ENCODE measurements at regions not wholly inside any gene's neighbourhood (a gene's known extent, or its start where the extent isn't known, plus 50 kb on each side); places are given as distances from the start of the nearest gene placed in this dataset.
A peak's percentile ranks its signal among the peaks of the same experiment; 100 is the strongest.
"Not testable (repeated sequence)": the region's sequence is repeated elsewhere in the genome, so short reads cannot be mapped to it uniquely, and the experiment has no call there.

GRCh38 chr13:73162912-73163911 lies 104.4 kb downstream of the KLF5 start:
- H3K36me3 Mint-ChIP-seq (ENCODE audit: low read depth), result peaks cover 3% of the 10 kb centered on the region
- peaks cover 13% of the 10 kb centered on the region for H3K9me3 Mint-ChIP-seq (ENCODE audit: low read depth)
- no peak overlapping the region for H3K4me3 Mint-ChIP-seq (ENCODE audit: unreplicated experiment)
- no peaks in the 10 kb centered on the region for H3K27me3 Mint-ChIP-seq (ENCODE audit: low read depth)
- DNase-seq (ENCODE audit: low spot score), result no peak
- TF ChIP-seq CTCF (IDR thresholded peaks at IDR 0.05), result no peak
- H3K27ac Mint-ChIP-seq (ENCODE audit: unreplicated experiment), result no peak overlapping the region
- H3K4me1 Mint-ChIP-seq (ENCODE audit: low read depth), result peaks cover 7% of the 10 kb centered on the region

DNA sequence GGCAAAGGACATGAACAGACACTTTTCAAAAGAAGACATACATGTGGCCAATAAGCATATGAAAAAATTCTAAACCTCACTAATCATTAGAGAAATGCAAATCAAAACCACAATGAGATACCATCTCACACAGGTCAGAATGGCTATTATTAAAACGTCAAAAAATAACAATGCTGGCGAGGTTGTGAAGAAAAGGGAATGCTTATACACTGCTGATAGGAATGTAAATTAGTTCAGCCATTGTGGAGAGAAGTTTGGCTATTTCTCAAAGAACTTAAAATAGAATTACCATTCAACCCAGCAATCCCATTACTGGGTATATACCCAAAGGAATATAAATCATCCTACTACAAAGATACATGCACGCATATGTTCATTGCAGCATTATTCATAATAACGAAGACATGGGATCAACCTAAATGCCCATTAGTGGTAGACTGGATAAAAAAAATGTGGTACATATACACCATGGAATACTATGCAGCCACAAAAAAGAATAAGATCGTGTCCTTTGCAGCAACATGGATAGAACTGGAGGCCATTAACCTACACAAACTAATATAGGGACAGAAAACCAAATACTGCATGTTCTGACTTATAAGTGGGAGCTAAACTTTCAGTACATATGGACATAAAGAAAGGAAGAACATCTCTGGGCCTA lies 101.7 kb downstream of the KLF5 start:
- not testable (repeated sequence) for H3K27me3 Mint-ChIP-seq (ENCODE audit: low read depth); H3K36me3 Mint-ChIP-seq (ENCODE audit: low read depth); DNase-seq (ENCODE audit: low spot score); H3K4me3 Mint-ChIP-seq (ENCODE audit: unreplicated experiment); H3K4me1 Mint-ChIP-seq (ENCODE audit: low read depth); H3K27ac Mint-ChIP-seq (ENCODE audit: unreplicated experiment)
- H3K9me3 Mint-ChIP-seq (ENCODE audit: low read depth), result peaks cover 13% of the 10 kb centered on the region

DNA sequence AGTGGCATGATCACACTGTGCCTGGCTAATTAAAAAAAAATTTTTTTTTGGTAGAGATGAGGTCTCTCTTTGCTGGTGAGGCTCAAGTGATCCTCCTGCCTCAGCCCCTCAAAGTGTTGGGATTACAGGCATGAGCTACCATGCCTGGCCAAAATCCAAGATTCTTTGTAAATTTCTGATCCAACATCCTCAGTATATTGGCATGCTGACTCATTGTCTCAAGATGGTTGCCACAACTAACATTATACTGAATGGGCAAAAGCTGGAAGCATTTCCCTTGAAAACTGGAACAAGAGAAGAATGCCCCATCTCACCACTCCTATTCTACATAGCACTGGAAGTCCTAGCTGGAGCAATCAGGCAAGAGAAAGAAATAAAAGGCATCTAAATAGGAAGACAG lies 100.0 kb downstream of the KLF5 start:
- no peak for DNase-seq (ENCODE audit: low spot score)
- no peak for TF ChIP-seq CTCF (IDR thresholded peaks at IDR 0.05)
- Mint-ChIP-seq H3K4me3 (ENCODE audit: unreplicated experiment) (no peak overlapping the region), H3K36me3 (ENCODE audit: low read depth) (peaks cover 3% of the 10 kb centered on the region), H3K9me3 (ENCODE audit: low read depth) (peaks cover 13% of the 10 kb centered on the region), H3K4me1 (ENCODE audit: low read depth) (peaks cover 7% of the 10 kb centered on the region), H3K27ac (ENCODE audit: unreplicated experiment) (peak overlapping the region; percentile 72), H3K27me3 (ENCODE audit: low read depth) (no peaks in the 10 kb centered on the region)

DNA sequence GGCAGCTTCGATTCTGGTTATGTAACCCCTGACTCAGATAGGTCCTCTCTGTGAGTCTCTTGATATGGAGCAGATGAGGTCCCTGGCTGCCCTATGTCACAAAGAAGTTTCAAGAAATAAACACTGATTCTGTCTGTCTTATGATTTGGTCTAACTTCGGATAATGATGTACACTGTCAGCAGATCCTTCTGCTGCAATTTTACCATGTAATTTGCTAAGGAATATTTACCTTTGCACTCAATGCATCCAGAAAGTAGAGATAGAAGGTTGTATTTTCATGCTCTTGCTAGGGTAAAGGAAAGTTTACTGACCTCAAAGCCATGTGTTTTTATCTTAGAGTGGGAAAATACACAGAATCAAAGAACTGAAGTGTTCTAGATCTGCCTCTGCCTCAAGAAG lies 98.2 kb downstream of the KLF5 start:
- no peak for DNase-seq (ENCODE audit: low spot score)
- Mint-ChIP-seq H3K9me3 (ENCODE audit: low read depth) (peaks cover 13% of the 10 kb centered on the region), H3K27me3 (ENCODE audit: low read depth) (no peaks in the 10 kb centered on the region), H3K27ac (ENCODE audit: unreplicated experiment) (no peak overlapping the region), H3K4me1 (ENCODE audit: low read depth) (peaks cover 7% of the 10 kb centered on the region), H3K36me3 (ENCODE audit: low read depth) (peaks cover 3% of the 10 kb centered on the region), H3K4me3 (ENCODE audit: unreplicated experiment) (no peak overlapping the region)
- no peak for TF ChIP-seq CTCF (IDR thresholded peaks at IDR 0.05)

- Mint-ChIP-seq H3K9me3 (ENCODE audit: low read depth) (no peaks in the 10 kb centered on the region), H3K4me1 (ENCODE audit: low read depth) (peaks cover 2% of the 10 kb centered on the region), H3K36me3 (ENCODE audit: low read depth) (peaks cover 2% of the 10 kb centered on the region), H3K4me3 (ENCODE audit: unreplicated experiment) (no peak overlapping the region), H3K27me3 (ENCODE audit: low read depth) (no peaks in the 10 kb centered on the region), H3K27ac (ENCODE audit: unreplicated experiment) (no peak overlapping the region)
- no peak for DNase-seq (ENCODE audit: low spot score)
- TF ChIP-seq CTCF (IDR thresholded peaks at IDR 0.05), result no peak
These were observed 87.9 kb downstream of the KLF5 start for GRCh38 chr13:73146707-73147106.

Data from chondrocyte (in vitro differentiated cells).